ENCODE measurements at regions not wholly inside any gene's neighbourhood (a gene's known extent, or its start where the extent isn't known, plus 50 kb on each side); places are given as distances from the start of the nearest gene placed in this dataset.

GRCh38 chr5:142235870-142236672, 88.8 kb downstream of the SPRY4 start:
- H3K4me1 ChIP-seq (ENCODE audit: control insufficient read depth in 2 of 2, insufficient read depth in 2 of 2, low read length in 2 of 2), result no peaks in the 10 kb centered on the region
- H3K79me2 ChIP-seq (ENCODE audit: control insufficient read depth, insufficient read depth, low read length), result no peaks in the 10 kb centered on the region
- intact Hi-C loops (cut with micrococcal nuclease), result no loop called here
- Mint-ChIP-seq H3K27ac (no peak overlapping the region), H3K4me3 (no peak overlapping the region), H3K4me1 (peaks cover 3% of the 10 kb centered on the region), H3K27me3 (peaks cover 37% of the 10 kb centered on the region), H3K9me3 (ENCODE audit: insufficient read depth) (no peaks in the 10 kb centered on the region)
- no peaks in the 10 kb centered on the region for H3K36me3 ChIP-seq (replicated peaks in 1 of 2; ENCODE audit: control extremely low read depth in 1 of 2, control insufficient read depth in 1 of 2, extremely low read depth in 1 of 2, insufficient read depth in 2 of 2, low read length in 1 of 2)
- H3K9me3 ChIP-seq (ENCODE audit: control extremely low read depth in 1 of 3, control insufficient read depth in 2 of 3, insufficient read depth in 1 of 3, low read length in 2 of 3), result no peaks in the 10 kb centered on the region
- H3K4me2 ChIP-seq (replicated peaks; ENCODE audit: low read depth, low read length, poor library complexity, severe bottlenecking), result no peak overlapping the region
- H3K27me3 ChIP-seq (replicated peaks in 1 of 4; ENCODE audit: control extremely low read depth in 1 of 4, control insufficient read depth in 3 of 4, insufficient read depth in 4 of 4, low read length in 3 of 4), result peaks cover 0 to 4% (median 3%) of the 10 kb centered on the region in 4 experiments
- 66% methylated on average over 20 of the region's 24 CpGs for WGBS (ENCODE audit: insufficient coverage)
- ChIA-PET CTCF (no interaction called here), POLR2A (no interaction called here)
- TF ChIP-seq EZH2 (IDR thresholded peaks at IDR 0.05; ENCODE audit: borderline replicate concordance, insufficient read depth, low read depth, low read length, poor library complexity, severe bottlenecking), result no peak
- TF ChIP-seq, protein P1, sequence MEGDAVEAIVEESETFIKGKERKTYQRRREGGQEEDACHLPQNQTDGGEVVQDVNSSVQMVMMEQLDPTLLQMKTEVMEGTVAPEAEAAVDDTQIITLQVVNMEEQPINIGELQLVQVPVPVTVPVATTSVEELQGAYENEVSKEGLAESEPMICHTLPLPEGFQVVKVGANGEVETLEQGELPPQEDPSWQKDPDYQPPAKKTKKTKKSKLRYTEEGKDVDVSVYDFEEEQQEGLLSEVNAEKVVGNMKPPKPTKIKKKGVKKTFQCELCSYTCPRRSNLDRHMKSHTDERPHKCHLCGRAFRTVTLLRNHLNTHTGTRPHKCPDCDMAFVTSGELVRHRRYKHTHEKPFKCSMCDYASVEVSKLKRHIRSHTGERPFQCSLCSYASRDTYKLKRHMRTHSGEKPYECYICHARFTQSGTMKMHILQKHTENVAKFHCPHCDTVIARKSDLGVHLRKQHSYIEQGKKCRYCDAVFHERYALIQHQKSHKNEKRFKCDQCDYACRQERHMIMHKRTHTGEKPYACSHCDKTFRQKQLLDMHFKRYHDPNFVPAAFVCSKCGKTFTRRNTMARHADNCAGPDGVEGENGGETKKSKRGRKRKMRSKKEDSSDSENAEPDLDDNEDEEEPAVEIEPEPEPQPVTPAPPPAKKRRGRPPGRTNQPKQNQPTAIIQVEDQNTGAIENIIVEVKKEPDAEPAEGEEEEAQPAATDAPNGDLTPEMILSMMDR (IDR thresholded peaks at IDR 0.05), result no peak
- no peaks in the 10 kb centered on the region for H4K20me1 ChIP-seq (ENCODE audit: control insufficient read depth, insufficient read depth, low read length, poor library complexity, severe bottlenecking)
- H3K4me3 ChIP-seq (ENCODE audit: control extremely low read depth in 1 of 5, extremely low read depth in 1 of 5, insufficient read depth in 1 of 5, low read depth in 2 of 5, low read length in 4 of 5), result no peak overlapping the region
- no peak overlapping the region for H2AFZ ChIP-seq (ENCODE audit: insufficient read depth, low read depth, low read length, poor library complexity, severe bottlenecking)
- no peak overlapping the region for H3K27ac ChIP-seq (ENCODE audit: low read length in 2 of 2)
- DNase-seq (no peak), ATAC-seq (ENCODE audit: low read depth) (no peak)
- no peak overlapping the region for H3K9ac ChIP-seq (ENCODE audit: low read length)

GRCh38 chr5:142235050-142235797, 89.6 kb downstream of the SPRY4 start:
- intact Hi-C loops (cut with micrococcal nuclease), result no loop called here
- Mint-ChIP-seq H3K4me3 (no peak overlapping the region), H3K27me3 (peaks cover 34% of the 10 kb centered on the region), H3K9me3 (ENCODE audit: insufficient read depth) (no peaks in the 10 kb centered on the region), H3K4me1 (peaks cover 3% of the 10 kb centered on the region), H3K27ac (no peak overlapping the region)
- DNase-seq, result no peak
- H4K20me1 ChIP-seq (ENCODE audit: control insufficient read depth, insufficient read depth, low read length, poor library complexity, severe bottlenecking), result no peaks in the 10 kb centered on the region
- no peaks in the 10 kb centered on the region for H3K4me1 ChIP-seq (ENCODE audit: control insufficient read depth in 2 of 2, insufficient read depth in 2 of 2, low read length in 2 of 2)
- H3K79me2 ChIP-seq (ENCODE audit: control insufficient read depth, insufficient read depth, low read length), result no peaks in the 10 kb centered on the region
- WGBS (ENCODE audit: insufficient coverage), result 53% methylated on average over 12 of the region's 14 CpGs
- no peak overlapping the region for H3K4me2 ChIP-seq (replicated peaks; ENCODE audit: low read depth, low read length, poor library complexity, severe bottlenecking)
- no peak overlapping the region for H3K4me3 ChIP-seq (ENCODE audit: control extremely low read depth in 1 of 5, extremely low read depth in 1 of 5, insufficient read depth in 1 of 5, low read depth in 2 of 5, low read length in 4 of 5)
- H3K9ac ChIP-seq (ENCODE audit: low read length), result no peak overlapping the region
- no peak overlapping the region for H2AFZ ChIP-seq (ENCODE audit: insufficient read depth, low read depth, low read length, poor library complexity, severe bottlenecking)
- no peaks in the 10 kb centered on the region for H3K36me3 ChIP-seq (replicated peaks in 1 of 2; ENCODE audit: control extremely low read depth in 1 of 2, control insufficient read depth in 1 of 2, extremely low read depth in 1 of 2, insufficient read depth in 2 of 2, low read length in 1 of 2)
- H3K9me3 ChIP-seq (ENCODE audit: control extremely low read depth in 1 of 3, control insufficient read depth in 2 of 3, insufficient read depth in 1 of 3, low read length in 2 of 3), result no peaks in the 10 kb centered on the region
- ChIA-PET POLR2A (no interaction called here), CTCF (no interaction called here)
- ATAC-seq (ENCODE audit: low read depth), result no peak
- H3K27ac ChIP-seq (ENCODE audit: low read length in 2 of 2), result no peak overlapping the region
- TF ChIP-seq, protein P1 (IDR thresholded peaks at IDR 0.05), result no peak
- TF ChIP-seq EZH2 (IDR thresholded peaks at IDR 0.05; ENCODE audit: borderline replicate concordance, insufficient read depth, low read depth, low read length, poor library complexity, severe bottlenecking), result no peak
- peaks cover 0 to 4% (median 3%) of the 10 kb centered on the region in 4 experiments for H3K27me3 ChIP-seq (replicated peaks in 1 of 4; ENCODE audit: control extremely low read depth in 1 of 4, control insufficient read depth in 3 of 4, insufficient read depth in 4 of 4, low read length in 3 of 4)

Data from B cell (primary cell).